K562 (cell line): ENCODE measurements at regions not wholly inside any gene's neighbourhood (a gene's known extent, or its start where the extent isn't known, plus 50 kb on each side); places are given as distances from the start of the nearest gene placed in this dataset.

ENCODE experiments used
- ATAC-seq: fragments of 200-7000 bp; cut with Tn5 transposase; 3 replicates; pipeline ENCODE4 v1.9.1; 2020; ENCODE audit warnings: moderate library complexity
- BruUV-seq: library from RNA; stranded (reverse); fragments of 400-500 nt; replicated peaks from 2 replicates; lab custom pipeline; 2021; lab: Mats Ljungman, UMichigan
- CTCF ChIA-PET: fragments of 300-600 bp; formaldehyde crosslinking; extraction: SDS; loops from one replicate; lab custom pipeline; 2021; ENCODE audit warnings: low intra/inter-chr PET ratio; lab: Yijun Ruan, JAX
- POLR2A ChIA-PET: fragments of 300-600, 350-650 bp; sonication (Branson Sonifier 250); formaldehyde crosslinking; extraction: SDS; loops from one replicate; lab custom pipeline; 2021; ENCODE audit warnings: antibody characterized with exemption, inconsistent platforms; lab: Yijun Ruan, JAX
- DNase-seq, 4 experiments: peaks; one replicate each; pipeline versions ENCODE4 v3.0.0 to v3.0.0-alpha.2; 2011 to 2018; ENCODE audit warnings: low spot score in 3 of 4, mixed read lengths in 3 of 4; ENCODE audit errors: extremely low read depth in 1 of 4
- FAIRE-seq: peaks from 2 replicates; lab custom pipeline; 2011; peaks lifted over from hg19 to GRCh38; lab: Jason Lieb, UNC
- H2AFZ ChIP-seq: 2 replicates; pipeline ENCODE4 v1.6.0; 2011; ENCODE audit warnings: low read depth, low read length, control low read depth, inconsistent platforms
- H3K27ac ChIP-seq: fragments of 200-600 bp; 3 replicates; pipeline ENCODE4 v1.8.0; 2011; ENCODE audit warnings: low read depth, mild to moderate bottlenecking, control low read depth, inconsistent platforms, low read length, moderate library complexity, mixed read lengths; ENCODE audit errors: extremely low read depth
- H3K27me3 ChIP-seq, 2 experiments: fragments of 300-600 bp in 1 of 2; 2 replicates in 1 of 2; 3 replicates in 1 of 2; pipeline versions ENCODE4 v1.6.0 to v1.8.0; 2011; ENCODE audit warnings: inconsistent platforms in 2 of 2, low read length in 2 of 2, mild to moderate bottlenecking in 1 of 2, mixed read lengths in 1 of 2, moderate library complexity in 1 of 2; ENCODE audit not compliant: control insufficient read depth in 2 of 2, insufficient read depth in 2 of 2
- H3K36me3 ChIP-seq: fragments of 300-600 bp; 3 replicates; pipeline ENCODE4 v1.8.0; 2011; ENCODE audit warnings: mild to moderate bottlenecking, low read length, inconsistent platforms; ENCODE audit not compliant: control insufficient read depth, insufficient read depth
- H3K4me1 ChIP-seq, 2 experiments: fragments of 200-600 bp in 1 of 2; replicated peaks in 1 of 2; 2 replicates in 1 of 2; 3 replicates in 1 of 2; pipeline versions ENCODE4 v1.5.1 to v1.8.0; 2011; ENCODE audit warnings: inconsistent platforms in 2 of 2, low read length in 2 of 2, mild to moderate bottlenecking in 1 of 2, mixed read lengths in 1 of 2, moderate library complexity in 1 of 2; ENCODE audit not compliant: control insufficient read depth in 2 of 2, insufficient read depth in 2 of 2
- H3K4me2 ChIP-seq: 2 replicates; pipeline ENCODE4 v1.6.1; 2011; ENCODE audit warnings: low read length, control low read depth, inconsistent platforms, mixed read lengths; ENCODE audit not compliant: insufficient read depth
- H3K4me3 ChIP-seq: fragments of 200-600 bp; sonication (generic), shearing (Covaris generic); 2 replicates; pipeline ENCODE4 v1.5.1; 2016; ENCODE audit warnings: control low read depth, inconsistent platforms
- H3K79me2 ChIP-seq: fragments of 200-600 bp; 3 replicates; pipeline ENCODE4 v1.8.0; 2011; ENCODE audit warnings: low read length, inconsistent platforms; ENCODE audit not compliant: control insufficient read depth, insufficient read depth
- H3K9ac ChIP-seq, 2 experiments: 2 replicates each; pipeline versions ENCODE4 v1.6.0 to v1.6.1; 2011; ENCODE audit warnings: low read depth in 2 of 2, low read length in 2 of 2, control low read depth in 1 of 2, inconsistent platforms in 1 of 2, mild to moderate bottlenecking in 1 of 2, mixed read lengths in 1 of 2; ENCODE audit not compliant: insufficient read depth in 1 of 2
- H3K9me1 ChIP-seq: one replicate; pipeline ENCODE4 v1.6.0; 2011; ENCODE audit warnings: inconsistent platforms, mild to moderate bottlenecking, low read length, moderate library complexity; ENCODE audit not compliant: control insufficient read depth, insufficient read depth
- H3K9me3 ChIP-seq: replicated peaks from 2 replicates; pipeline ENCODE4 v1.5.1; 2011; ENCODE audit warnings: low read depth, low read length, inconsistent platforms; ENCODE audit not compliant: control insufficient read depth, insufficient read depth
- H4K20me1 ChIP-seq: replicated peaks from 2 replicates; pipeline ENCODE4 v1.6.1; 2011; ENCODE audit warnings: low read length, inconsistent platforms, mixed read lengths; ENCODE audit not compliant: control insufficient read depth, insufficient read depth
- HMG20B ChIP-seq: fragments of 250-450 bp; sonication (Bioruptor Pico); IDR thresholded peaks from 2 replicates; pipeline ENCODE4 v1.5.0; 2021; ENCODE audit warnings: mild to moderate bottlenecking
- SREBF1 ChIP-seq: fragments of 150-350 bp; IDR thresholded peaks from 2 replicates; pipeline ENCODE4 v1.6.1; 2014; ENCODE audit warnings: antibody characterized with exemption, low read depth, low read length, borderline replicate concordance
- TFE3 ChIP-seq: fragments of 450-650 bp; formaldehyde crosslinking; IDR thresholded peaks from 2 replicates; pipeline ENCODE4 v1.4.0; 2020; ENCODE audit warnings: mild to moderate bottlenecking, mixed read lengths
- XRCC3 ChIP-seq: fragments of 450-650 bp; IDR thresholded peaks from 2 replicates; pipeline ENCODE4 v1.6.1; 2017; ENCODE audit warnings: mild to moderate bottlenecking, moderate library complexity
- in situ Hi-C: fragments of 300-500 bp; cut with MboI; formaldehyde crosslinking; loops from 4 replicates; pipeline ENCODE4 v1.15.0; 2018; ENCODE audit warnings: inconsistent platforms, mixed read lengths
- intact Hi-C: fragments of 100-400 bp; cut with micrococcal nuclease; formaldehyde crosslinking; loops from 2 replicates; pipeline ENCODE4 v1.14.2; 2022

GRCh38 chr3:73883497-73883896, 258.8 kb upstream of the PDZRN3 start:
- in situ Hi-C loops: no loop called here
- Histone ChIP-seq H2AFZ (no peak overlapping the region), H3K4me2 (no peak overlapping the region), H3K9ac (no peak overlapping the region), H3K9me3 (no peaks in the 10 kb centered on the region; the same call in 1 of the 2 replicates), H3K4me3 (no peak overlapping the region), H3K27me3 (no peaks in the 10 kb centered on the region), H4K20me1 (no peaks in the 10 kb centered on the region), H3K27ac (no peak overlapping the region), H3K36me3 (no peaks in the 10 kb centered on the region), H3K79me2 (no peaks in the 10 kb centered on the region), H3K4me1 (no peaks in the 10 kb centered on the region), H3K9me1 (no peaks in the 10 kb centered on the region)
- no TSS peak for BruUV-seq
- ChIA-PET CTCF (no interaction called here), POLR2A (no interaction called here)
- no peak for TF ChIP-seq HMG20B
- TF ChIP-seq XRCC3: no peak
- no peak for TF ChIP-seq SREBF1
- peak; percentile 39 for TF ChIP-seq TFE3 (CRISPR knock-in tag)
- ATAC-seq (no peak), FAIRE-seq (no peak), DNase-seq (no peak)
- intact Hi-C loops: no loop called here
